ENCODE measurements at regions not wholly inside any gene's neighbourhood (a gene's known extent, or its start where the extent isn't known, plus 50 kb on each side); places are given as distances from the start of the nearest gene placed in this dataset.

DNA sequence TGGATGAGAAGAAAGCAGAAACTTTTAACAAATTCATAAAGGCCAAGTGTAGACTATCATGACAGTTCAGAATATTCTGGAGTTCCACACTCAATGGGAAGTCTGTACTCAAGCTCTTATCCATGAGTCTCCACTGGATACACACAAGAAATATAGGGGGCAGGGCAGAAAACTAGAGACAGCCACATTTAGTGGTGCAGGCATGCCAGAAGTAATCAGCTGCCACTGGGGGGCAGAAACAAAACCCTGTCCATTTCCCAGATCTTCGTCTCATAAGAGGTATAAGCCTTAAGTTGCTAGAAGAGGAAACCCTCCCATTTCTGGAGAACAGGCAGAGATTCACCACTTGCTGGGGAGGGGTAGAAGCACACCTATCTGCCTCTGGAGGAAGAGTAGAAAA, 166.8 kb upstream of the GALNT2 start:
- CTCF ChIA-PET: interaction anchor here (0.8 kb wide), 1 partner anchor 16 kb away, joined by 3 read pairs; no protein-coding TSS in a partner anchor
- no peak for ATAC-seq
- no peaks in the 10 kb centered on the region; the same call in 1 of the 2 replicates for H3K27me3 Mint-ChIP-seq (ENCODE audit: low read depth)
- H3K36me3 Mint-ChIP-seq: no peaks in the 10 kb centered on the region
- TF ChIP-seq TEAD4 (CRISPR knock-in tag; IDR thresholded peaks at IDR 0.05): no peak
- TF ChIP-seq E2F5 (CRISPR knock-in tag; IDR thresholded peaks at IDR 0.05): no peak
- TF ChIP-seq, protein P1, sequence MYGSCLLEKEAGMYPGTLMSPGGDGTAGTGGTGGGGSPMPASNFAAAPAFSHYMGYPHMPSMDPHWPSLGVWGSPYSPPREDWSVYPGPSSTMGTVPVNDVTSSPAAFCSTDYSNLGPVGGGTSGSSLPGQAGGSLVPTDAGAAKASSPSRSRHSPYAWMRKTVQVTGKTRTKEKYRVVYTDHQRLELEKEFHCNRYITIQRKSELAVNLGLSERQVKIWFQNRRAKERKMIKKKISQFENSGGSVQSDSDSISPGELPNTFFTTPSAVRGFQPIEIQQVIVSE (CRISPR knock-in tag; IDR thresholded peaks at IDR 0.05; ENCODE audit: borderline replicate concordance): no peak
- TF ChIP-seq AR (CRISPR knock-in tag; IDR thresholded peaks at IDR 0.05): no peak
- TF ChIP-seq PREB (CRISPR knock-in tag; IDR thresholded peaks at IDR 0.05; ENCODE audit: borderline replicate concordance): no peak
- no peak for TF ChIP-seq GABPB1 (CRISPR knock-in tag; IDR thresholded peaks at IDR 0.05)
- TF ChIP-seq ZNF671 (CRISPR knock-in tag; IDR thresholded peaks at IDR 0.05): no peak
- TF ChIP-seq IRF2 (CRISPR knock-in tag; IDR thresholded peaks at IDR 0.05; ENCODE audit: borderline replicate concordance, low read depth): no peak
- TF ChIP-seq ZNF219 (CRISPR knock-in tag; IDR thresholded peaks at IDR 0.05; ENCODE audit: borderline replicate concordance): no peak
- no peak for TF ChIP-seq NR1H2 (CRISPR knock-in tag; IDR thresholded peaks at IDR 0.05)
- no peak for TF ChIP-seq FOXK1 (CRISPR knock-in tag; IDR thresholded peaks at IDR 0.05)
- TF ChIP-seq ZBTB21 (CRISPR knock-in tag; IDR thresholded peaks at IDR 0.05; ENCODE audit: borderline replicate concordance): no peak
- no peak for TF ChIP-seq ZNF317 (CRISPR knock-in tag; IDR thresholded peaks at IDR 0.05; ENCODE audit: borderline replicate concordance, low read depth)
- TF ChIP-seq ZNF423 (CRISPR knock-in tag; IDR thresholded peaks at IDR 0.05): no peak
- POLR2A ChIA-PET: no interaction called here
- H3K4me1 Mint-ChIP-seq: peaks cover 10% of the 10 kb centered on the region; the same call in 1 of the 2 replicates
- no peak overlapping the region for H3K27ac Mint-ChIP-seq
- H3K9me3 Mint-ChIP-seq: peaks cover 9% of the 10 kb centered on the region
- no peak for DNase-seq (ENCODE audit: low spot score)
- H3K4me3 Mint-ChIP-seq: no peak overlapping the region

DNA sequence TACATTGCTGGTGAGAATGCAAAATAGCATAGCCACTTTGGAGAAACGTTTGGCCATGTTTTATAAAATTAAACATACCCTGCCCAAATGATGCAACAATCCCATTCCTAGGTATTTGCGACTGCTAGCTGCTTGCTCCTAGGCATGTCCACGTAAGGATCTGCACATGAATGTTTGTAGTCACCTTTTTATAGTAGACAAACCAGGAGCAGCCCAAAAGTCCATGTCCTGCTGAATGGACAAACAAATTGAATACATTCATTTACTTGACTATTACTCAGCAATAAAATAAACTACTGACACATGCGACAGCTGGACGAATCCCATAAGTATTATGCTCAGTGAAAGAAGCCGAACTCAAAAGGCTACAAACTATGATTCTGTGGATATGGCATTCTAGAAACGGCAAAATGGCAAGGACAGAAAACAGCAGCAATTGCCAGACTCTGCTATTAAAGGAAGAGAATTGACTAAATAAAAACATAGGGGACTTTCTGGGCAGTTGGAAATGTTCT, 161.9 kb upstream of the GALNT2 start:
- H3K36me3 Mint-ChIP-seq: no peaks in the 10 kb centered on the region
- peak overlapping the region; percentile 46; the same call in 1 of the 2 replicates for H3K27ac Mint-ChIP-seq
- no peaks in the 10 kb centered on the region for H3K27me3 Mint-ChIP-seq (ENCODE audit: low read depth)
- ChIA-PET POLR2A (no interaction called here), CTCF (no interaction called here)
- H3K4me3 Mint-ChIP-seq: no peak overlapping the region
- DNase-seq (ENCODE audit: low spot score) (no peak), ATAC-seq (no peak)
- H3K4me1 Mint-ChIP-seq: peaks cover 8% of the 10 kb centered on the region; the same call in 1 of the 2 replicates
- peaks cover 9% of the 10 kb centered on the region for H3K9me3 Mint-ChIP-seq
- TF ChIP-seq ZNF317 (CRISPR knock-in tag; IDR thresholded peaks at IDR 0.05; ENCODE audit: borderline replicate concordance, low read depth): no peak
- no peak for TF ChIP-seq OVOL2 (CRISPR knock-in tag; IDR thresholded peaks at IDR 0.05; ENCODE audit: borderline replicate concordance)
- TF ChIP-seq NFE2L1 (CRISPR knock-in tag; IDR thresholded peaks at IDR 0.05): no peak
- TF ChIP-seq GTF2I (CRISPR knock-in tag; conservative IDR thresholded peaks at IDR 0.05): no peak
- TF ChIP-seq, protein P2, sequence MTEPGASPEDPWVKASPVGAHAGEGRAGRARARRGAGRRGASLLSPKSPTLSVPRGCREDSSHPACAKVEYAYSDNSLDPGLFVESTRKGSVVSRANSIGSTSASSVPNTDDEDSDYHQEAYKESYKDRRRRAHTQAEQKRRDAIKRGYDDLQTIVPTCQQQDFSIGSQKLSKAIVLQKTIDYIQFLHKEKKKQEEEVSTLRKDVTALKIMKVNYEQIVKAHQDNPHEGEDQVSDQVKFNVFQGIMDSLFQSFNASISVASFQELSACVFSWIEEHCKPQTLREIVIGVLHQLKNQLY (CRISPR knock-in tag; IDR thresholded peaks at IDR 0.05): no peak
- TF ChIP-seq ARID4B (CRISPR knock-in tag; IDR thresholded peaks at IDR 0.05; ENCODE audit: borderline replicate concordance): no peak
- no peak for TF ChIP-seq ZNF138 (CRISPR knock-in tag; conservative IDR thresholded peaks at IDR 0.05)
- TF ChIP-seq NR1H2 (CRISPR knock-in tag; IDR thresholded peaks at IDR 0.05): no peak
- TF ChIP-seq, protein P1 (CRISPR knock-in tag; IDR thresholded peaks at IDR 0.05; ENCODE audit: borderline replicate concordance): no peak
- TF ChIP-seq RORB (CRISPR knock-in tag; IDR thresholded peaks at IDR 0.05): no peak
- TF ChIP-seq HMGA2 (CRISPR knock-in tag; IDR thresholded peaks at IDR 0.05): no peak
- TF ChIP-seq E2F5 (CRISPR knock-in tag; IDR thresholded peaks at IDR 0.05): no peak
